ENCODE measurements at regions not wholly inside any gene's neighbourhood (a gene's known extent, or its start where the extent isn't known, plus 50 kb on each side); places are given as distances from the start of the nearest gene placed in this dataset.
"Not testable (repeated sequence)": the region's sequence is repeated elsewhere in the genome, so short reads cannot be mapped to it uniquely, and the experiment has no call there.

DNA sequence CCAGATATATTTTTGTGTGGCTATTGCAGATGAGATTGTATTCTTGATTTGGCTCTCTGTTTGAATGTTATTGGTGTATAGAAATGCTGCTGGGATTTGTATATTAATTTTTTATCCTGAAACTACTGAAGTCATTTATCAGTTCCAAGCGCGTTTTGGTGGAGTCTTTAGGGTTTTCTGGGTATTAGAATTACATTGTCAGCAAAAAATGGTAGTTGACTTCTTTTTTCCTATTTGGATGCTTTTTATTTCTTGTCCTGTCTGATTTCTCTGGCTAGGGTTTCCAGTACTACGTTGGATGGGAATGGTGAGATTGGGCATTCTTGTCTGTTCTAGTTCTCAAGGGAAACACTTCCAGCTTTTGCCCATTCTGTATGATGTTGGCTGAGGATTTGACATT, 415.5 kb upstream of the CHRM2 start:
- no peak for DNase-seq (ENCODE audit: low spot score)
- in situ Hi-C loops (cut with MboI; ENCODE audit: low pct_unique_long_range_greater_than_20kb, low sequenced_read_pairs, unreplicated experiment): no loop called here
- TF ChIP-seq, protein P1, sequence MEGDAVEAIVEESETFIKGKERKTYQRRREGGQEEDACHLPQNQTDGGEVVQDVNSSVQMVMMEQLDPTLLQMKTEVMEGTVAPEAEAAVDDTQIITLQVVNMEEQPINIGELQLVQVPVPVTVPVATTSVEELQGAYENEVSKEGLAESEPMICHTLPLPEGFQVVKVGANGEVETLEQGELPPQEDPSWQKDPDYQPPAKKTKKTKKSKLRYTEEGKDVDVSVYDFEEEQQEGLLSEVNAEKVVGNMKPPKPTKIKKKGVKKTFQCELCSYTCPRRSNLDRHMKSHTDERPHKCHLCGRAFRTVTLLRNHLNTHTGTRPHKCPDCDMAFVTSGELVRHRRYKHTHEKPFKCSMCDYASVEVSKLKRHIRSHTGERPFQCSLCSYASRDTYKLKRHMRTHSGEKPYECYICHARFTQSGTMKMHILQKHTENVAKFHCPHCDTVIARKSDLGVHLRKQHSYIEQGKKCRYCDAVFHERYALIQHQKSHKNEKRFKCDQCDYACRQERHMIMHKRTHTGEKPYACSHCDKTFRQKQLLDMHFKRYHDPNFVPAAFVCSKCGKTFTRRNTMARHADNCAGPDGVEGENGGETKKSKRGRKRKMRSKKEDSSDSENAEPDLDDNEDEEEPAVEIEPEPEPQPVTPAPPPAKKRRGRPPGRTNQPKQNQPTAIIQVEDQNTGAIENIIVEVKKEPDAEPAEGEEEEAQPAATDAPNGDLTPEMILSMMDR (IDR thresholded peaks at IDR 0.05; ENCODE audit: extremely low read depth, insufficient read depth, missing control alignments): no peak

DNA sequence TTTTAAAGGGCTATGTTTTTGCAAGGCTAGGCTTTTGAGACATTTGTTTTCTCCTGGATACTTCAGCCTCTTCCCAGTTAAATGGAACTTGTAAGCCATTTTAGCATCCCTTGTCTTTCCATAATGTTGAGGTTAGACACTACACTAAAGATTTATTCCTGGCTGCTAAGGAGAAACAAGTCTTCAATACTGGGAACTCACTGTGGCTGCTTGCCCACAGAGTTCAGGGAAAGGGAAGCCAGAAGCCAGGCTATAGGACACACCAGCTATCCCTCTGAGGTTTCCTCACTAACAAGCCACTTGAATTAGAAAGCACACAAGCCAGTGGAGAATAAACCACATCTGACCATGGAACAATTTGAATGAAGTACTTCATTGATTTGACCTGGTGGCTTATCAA, 421.7 kb upstream of the CHRM2 start:
- TF ChIP-seq, protein P1 (IDR thresholded peaks at IDR 0.05; ENCODE audit: extremely low read depth, insufficient read depth, missing control alignments): no peak
- DNase-seq (ENCODE audit: low spot score): no peak
- in situ Hi-C loops (cut with MboI; ENCODE audit: low pct_unique_long_range_greater_than_20kb, low sequenced_read_pairs, unreplicated experiment): no loop called here

- DNase-seq (ENCODE audit: low spot score): no peak
- TF ChIP-seq, protein P1 (IDR thresholded peaks at IDR 0.05; ENCODE audit: extremely low read depth, insufficient read depth, missing control alignments): no peak
- in situ Hi-C loops (cut with MboI; ENCODE audit: low pct_unique_long_range_greater_than_20kb, low sequenced_read_pairs, unreplicated experiment): no loop called here
These were observed 426.6 kb upstream of the CHRM2 start for GRCh38 chr7:136441835-136442234.

DNA sequence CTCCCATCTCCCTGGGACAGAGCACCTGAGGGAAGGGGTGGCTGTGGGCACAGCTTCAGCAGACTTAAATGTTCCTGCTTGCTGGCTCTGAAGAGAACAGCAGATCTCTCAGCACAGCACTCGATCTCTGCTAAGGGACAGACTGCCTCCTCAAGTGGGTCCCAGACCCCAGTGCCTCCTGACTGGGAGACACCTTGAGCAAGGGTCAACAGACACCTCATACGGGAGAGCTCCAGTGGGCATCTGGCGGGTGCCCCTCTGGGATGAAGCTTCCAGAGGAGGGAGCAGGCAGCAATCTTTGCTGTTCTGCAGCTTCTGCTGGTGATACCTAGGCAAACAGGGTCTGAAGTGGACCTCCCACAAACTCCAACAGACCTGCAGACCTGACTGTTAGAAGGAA, 436.7 kb upstream of the CHRM2 start:
- DNase-seq (ENCODE audit: low spot score); in situ Hi-C loops (cut with MboI; ENCODE audit: low pct_unique_long_range_greater_than_20kb, low sequenced_read_pairs, unreplicated experiment): not testable (repeated sequence)

- TF ChIP-seq, protein P1 (IDR thresholded peaks at IDR 0.05; ENCODE audit: extremely low read depth, insufficient read depth, missing control alignments): no peak
- in situ Hi-C loops (cut with MboI; ENCODE audit: low pct_unique_long_range_greater_than_20kb, low sequenced_read_pairs, unreplicated experiment): no loop called here
- no peak for DNase-seq (ENCODE audit: low spot score)
These were observed 444.4 kb upstream of the CHRM2 start for GRCh38 chr7:136424058-136424457.

GRCh38 chr7:136419740-136420139, 442.6 kb upstream of the MTPN start:
- DNase-seq (ENCODE audit: low spot score); in situ Hi-C loops (cut with MboI; ENCODE audit: low pct_unique_long_range_greater_than_20kb, low sequenced_read_pairs, unreplicated experiment): not testable (repeated sequence)

- TF ChIP-seq, protein P1 (IDR thresholded peaks at IDR 0.05; ENCODE audit: extremely low read depth, insufficient read depth, missing control alignments): no peak
- no peak for DNase-seq (ENCODE audit: low spot score)
- in situ Hi-C loops (cut with MboI; ENCODE audit: low pct_unique_long_range_greater_than_20kb, low sequenced_read_pairs, unreplicated experiment): no loop called here
These were observed 435.8 kb upstream of the MTPN start for GRCh38 chr7:136412952-136413351.

Data from GM13977 (cell line).